ENCODE measurements at regions not wholly inside any gene's neighbourhood (a gene's known extent, or its start where the extent isn't known, plus 50 kb on each side); places are given as distances from the start of the nearest gene placed in this dataset.

- no peak for TF ChIP-seq CTCF (IDR thresholded peaks at IDR 0.05)
- TF ChIP-seq EP300 (IDR thresholded peaks at IDR 0.05), result no peak
- no peak for TF ChIP-seq POLR2A (IDR thresholded peaks at IDR 0.05)
Observed at GRCh38 chr16:52631711-52632110, 84.8 kb upstream of the TOX3 start.

Measured in tibial nerve (tissue), 4 donors.